OCI-LY3 (cell line): ENCODE measurements at regions not wholly inside any gene's neighbourhood (a gene's known extent, or its start where the extent isn't known, plus 50 kb on each side); places are given as distances from the start of the nearest gene placed in this dataset.

ENCODE experiments used
- EZH2phosphoT487 ChIP-seq: fragments of 200-600 bp; shearing (Covaris generic); IDR thresholded peaks from 2 replicates; pipeline ENCODE4 v1.6.1; 2018; ENCODE audit warnings: antibody characterized with exemption, mixed run types, low read depth
- TF ChIP-seq, protein P1 (sequence below): fragments of 200-600, 300-600 bp; sonication (generic); IDR thresholded peaks from 2 replicates; pipeline ENCODE4 v1.5.1; 2014; ENCODE audit warnings: antibody characterized with exemption, low read length, low read depth

DNA sequence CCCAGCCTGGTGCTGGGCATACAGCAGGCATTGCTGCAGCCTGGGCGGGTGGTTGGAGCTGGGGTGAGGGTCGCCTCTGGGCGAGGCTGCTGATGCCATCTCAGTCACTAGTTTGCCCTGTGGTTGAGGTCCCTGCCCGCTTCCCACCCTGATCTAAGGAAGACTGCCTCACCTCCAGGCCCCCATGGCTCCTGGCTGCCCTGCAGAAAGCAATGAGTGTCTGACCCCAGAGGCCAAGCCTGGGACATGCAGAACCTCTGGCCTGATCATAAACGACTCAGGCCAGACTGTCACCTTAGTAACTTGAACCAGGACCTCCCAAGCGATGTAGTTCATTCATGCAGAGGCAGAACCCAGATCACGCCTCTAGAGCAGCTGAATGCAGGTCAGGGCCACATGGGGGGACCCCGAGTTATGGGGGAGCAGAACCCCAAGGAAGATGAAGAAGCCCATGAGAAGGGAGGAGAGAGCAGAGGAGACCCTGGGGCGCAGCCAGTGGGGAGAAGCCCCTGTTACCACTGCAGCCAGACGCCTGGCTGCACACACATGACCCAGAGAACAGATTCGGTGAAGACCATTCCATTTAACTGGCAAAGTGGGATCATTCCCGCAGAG is 213.9 kb downstream of the TBC1D2B start:
- TF ChIP-seq, protein P1, sequence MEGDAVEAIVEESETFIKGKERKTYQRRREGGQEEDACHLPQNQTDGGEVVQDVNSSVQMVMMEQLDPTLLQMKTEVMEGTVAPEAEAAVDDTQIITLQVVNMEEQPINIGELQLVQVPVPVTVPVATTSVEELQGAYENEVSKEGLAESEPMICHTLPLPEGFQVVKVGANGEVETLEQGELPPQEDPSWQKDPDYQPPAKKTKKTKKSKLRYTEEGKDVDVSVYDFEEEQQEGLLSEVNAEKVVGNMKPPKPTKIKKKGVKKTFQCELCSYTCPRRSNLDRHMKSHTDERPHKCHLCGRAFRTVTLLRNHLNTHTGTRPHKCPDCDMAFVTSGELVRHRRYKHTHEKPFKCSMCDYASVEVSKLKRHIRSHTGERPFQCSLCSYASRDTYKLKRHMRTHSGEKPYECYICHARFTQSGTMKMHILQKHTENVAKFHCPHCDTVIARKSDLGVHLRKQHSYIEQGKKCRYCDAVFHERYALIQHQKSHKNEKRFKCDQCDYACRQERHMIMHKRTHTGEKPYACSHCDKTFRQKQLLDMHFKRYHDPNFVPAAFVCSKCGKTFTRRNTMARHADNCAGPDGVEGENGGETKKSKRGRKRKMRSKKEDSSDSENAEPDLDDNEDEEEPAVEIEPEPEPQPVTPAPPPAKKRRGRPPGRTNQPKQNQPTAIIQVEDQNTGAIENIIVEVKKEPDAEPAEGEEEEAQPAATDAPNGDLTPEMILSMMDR, result no peak
- no peak for TF ChIP-seq EZH2phosphoT487
